A673 (cell line): ENCODE measurements at regions not wholly inside any gene's neighbourhood (a gene's known extent, or its start where the extent isn't known, plus 50 kb on each side); places are given as distances from the start of the nearest gene placed in this dataset.

Source experiments
- EZH2 ChIP-seq: fragments of 200-600 bp; sonication (generic); IDR thresholded peaks from 2 replicates; pipeline ENCODE4 v1.6.1; 2017; ENCODE audit warnings: borderline replicate concordance, low read depth, mild to moderate bottlenecking, mixed read lengths, antibody characterized with exemption, low read length; ENCODE audit not compliant: poor library complexity, severe bottlenecking
- TF ChIP-seq, protein P1 (sequence below): fragments of 300-800, 200-600 bp; sonication (generic); conservative IDR thresholded peaks from 2 replicates; pipeline ENCODE4 v1.5.1; 2017; ENCODE audit warnings: low read depth, mild to moderate bottlenecking, antibody characterized with exemption, low read length, moderate library complexity, mixed read lengths

DNA sequence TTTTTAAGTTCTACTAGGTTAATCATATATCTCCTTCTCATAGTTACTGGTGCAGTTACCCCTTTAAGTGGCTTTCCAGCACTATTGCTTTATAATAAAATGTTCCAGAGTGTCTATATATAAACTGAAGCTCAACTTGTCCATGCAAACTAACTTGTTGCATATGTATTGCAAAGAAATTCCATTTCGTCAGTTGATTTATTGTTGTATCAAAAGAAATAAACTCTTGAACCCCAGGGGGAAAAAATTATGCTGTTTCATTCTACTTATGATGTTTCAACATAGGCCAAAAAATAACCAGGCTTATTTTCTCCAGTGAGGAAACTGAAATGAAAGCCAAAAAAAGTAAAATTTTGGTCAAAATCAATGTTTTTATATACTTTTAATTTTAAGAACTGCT lies 491.9 kb downstream of the NR4A2 start:
- TF ChIP-seq, protein P1, sequence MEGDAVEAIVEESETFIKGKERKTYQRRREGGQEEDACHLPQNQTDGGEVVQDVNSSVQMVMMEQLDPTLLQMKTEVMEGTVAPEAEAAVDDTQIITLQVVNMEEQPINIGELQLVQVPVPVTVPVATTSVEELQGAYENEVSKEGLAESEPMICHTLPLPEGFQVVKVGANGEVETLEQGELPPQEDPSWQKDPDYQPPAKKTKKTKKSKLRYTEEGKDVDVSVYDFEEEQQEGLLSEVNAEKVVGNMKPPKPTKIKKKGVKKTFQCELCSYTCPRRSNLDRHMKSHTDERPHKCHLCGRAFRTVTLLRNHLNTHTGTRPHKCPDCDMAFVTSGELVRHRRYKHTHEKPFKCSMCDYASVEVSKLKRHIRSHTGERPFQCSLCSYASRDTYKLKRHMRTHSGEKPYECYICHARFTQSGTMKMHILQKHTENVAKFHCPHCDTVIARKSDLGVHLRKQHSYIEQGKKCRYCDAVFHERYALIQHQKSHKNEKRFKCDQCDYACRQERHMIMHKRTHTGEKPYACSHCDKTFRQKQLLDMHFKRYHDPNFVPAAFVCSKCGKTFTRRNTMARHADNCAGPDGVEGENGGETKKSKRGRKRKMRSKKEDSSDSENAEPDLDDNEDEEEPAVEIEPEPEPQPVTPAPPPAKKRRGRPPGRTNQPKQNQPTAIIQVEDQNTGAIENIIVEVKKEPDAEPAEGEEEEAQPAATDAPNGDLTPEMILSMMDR = no peak
- no peak for TF ChIP-seq EZH2
